Dedifferentiated amniotic fluid mesenchymal stem cell (primary cell): ENCODE measurements at regions not wholly inside any gene's neighbourhood (a gene's known extent, or its start where the extent isn't known, plus 50 kb on each side); places are given as distances from the start of the nearest gene placed in this dataset.
"Not testable (repeated sequence)": the region's sequence is repeated elsewhere in the genome, so short reads cannot be mapped to it uniquely, and the experiment has no call there.

ENCODE experiments used
- DNase-seq: peaks from one replicate; pipeline ENCODE4 v3.0.0-alpha.2; 2016; ENCODE audit errors: extremely low spot score

DNA sequence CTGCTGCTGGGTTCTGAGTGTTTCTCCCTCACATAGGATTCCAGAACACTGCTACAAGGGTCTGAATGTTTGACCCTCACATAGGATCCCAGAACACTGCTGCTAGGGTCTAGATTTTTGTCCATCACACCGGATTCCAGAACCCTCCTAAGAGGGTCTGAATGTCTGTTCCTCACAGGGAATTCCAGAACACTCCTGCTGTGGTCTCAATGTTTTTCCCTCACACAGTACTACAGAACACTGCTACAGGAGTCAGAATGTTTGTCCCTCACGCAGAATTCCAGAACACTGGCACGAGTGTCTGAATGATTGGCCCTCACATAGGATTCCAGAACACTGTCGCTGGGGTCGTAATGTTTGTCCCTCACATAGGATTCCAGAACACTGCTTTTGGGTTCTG lies 221.6 kb downstream of the FOXD4L6 start:
- DNase-seq = not testable (repeated sequence)

DNA sequence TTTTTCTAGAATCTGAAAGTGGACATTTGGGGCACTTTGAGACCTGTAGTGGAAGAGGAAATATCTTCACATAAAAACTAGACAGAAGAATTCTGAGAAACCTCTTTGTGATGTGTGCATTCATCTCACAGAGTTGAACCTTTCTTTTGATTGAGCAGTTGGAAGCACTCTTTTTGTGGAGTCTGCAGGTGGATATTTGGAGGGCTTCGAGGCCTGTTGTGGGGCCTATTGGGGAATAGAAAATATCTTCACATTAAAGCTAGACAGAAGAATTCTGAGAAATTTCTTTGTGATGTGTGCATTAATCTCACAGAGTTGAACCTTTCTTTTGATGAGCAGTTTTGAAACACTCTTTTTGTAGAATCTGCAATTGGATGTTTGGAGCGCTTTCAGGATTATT lies 236.2 kb downstream of the FOXD4L6 start:
- DNase-seq = not testable (repeated sequence)

DNA sequence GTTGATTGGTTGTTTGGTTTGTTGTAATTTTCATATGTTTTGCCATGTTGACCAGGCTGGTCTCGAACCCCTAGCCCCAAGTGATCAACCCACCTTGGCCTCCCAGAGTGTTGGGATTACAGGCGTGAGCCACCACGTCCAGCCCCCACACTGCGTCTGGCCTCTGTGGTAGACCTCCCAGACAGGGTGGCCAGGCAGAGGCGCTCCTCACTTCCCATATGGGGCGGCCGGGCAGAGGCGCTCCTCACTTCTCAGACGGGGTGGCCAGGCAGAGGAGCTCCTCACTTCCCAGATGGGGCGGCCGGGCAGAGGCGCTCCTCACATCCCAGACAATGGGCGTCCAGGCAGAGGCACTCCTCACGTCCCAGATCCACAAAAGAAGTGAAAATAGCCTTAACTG lies 242.6 kb downstream of the FOXD4L6 start:
- DNase-seq = not testable (repeated sequence)

DNA sequence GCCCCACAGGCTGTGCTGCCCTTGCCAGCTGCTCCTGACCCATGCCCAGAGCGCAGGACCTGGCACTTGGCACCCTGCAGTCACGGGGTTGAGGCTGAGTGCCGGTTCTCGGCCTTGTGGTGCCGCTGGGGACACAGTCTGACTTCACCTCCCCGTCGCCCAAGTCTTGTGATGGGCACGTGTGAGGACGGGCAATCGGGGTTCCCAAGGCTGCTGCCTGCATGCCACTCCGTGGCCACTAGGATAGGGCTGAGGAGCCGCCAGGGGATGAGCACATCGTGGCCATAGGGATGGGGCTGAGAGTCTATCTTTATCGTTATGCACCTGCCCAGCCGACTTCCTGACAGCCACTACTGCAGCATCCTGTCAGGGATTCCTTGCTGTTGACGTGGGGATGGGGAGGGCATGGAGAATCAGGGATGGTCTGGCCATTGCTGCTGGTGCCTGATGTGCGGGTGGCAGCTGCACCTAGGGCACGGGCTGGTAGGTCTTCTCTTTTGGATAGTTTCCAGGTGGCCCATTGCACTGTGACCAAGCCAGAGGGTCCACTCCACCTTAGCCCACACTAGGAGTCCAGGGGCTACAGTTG lies 243.5 kb downstream of the FOXD4L6 start:
- DNase-seq = not testable (repeated sequence)

DNA sequence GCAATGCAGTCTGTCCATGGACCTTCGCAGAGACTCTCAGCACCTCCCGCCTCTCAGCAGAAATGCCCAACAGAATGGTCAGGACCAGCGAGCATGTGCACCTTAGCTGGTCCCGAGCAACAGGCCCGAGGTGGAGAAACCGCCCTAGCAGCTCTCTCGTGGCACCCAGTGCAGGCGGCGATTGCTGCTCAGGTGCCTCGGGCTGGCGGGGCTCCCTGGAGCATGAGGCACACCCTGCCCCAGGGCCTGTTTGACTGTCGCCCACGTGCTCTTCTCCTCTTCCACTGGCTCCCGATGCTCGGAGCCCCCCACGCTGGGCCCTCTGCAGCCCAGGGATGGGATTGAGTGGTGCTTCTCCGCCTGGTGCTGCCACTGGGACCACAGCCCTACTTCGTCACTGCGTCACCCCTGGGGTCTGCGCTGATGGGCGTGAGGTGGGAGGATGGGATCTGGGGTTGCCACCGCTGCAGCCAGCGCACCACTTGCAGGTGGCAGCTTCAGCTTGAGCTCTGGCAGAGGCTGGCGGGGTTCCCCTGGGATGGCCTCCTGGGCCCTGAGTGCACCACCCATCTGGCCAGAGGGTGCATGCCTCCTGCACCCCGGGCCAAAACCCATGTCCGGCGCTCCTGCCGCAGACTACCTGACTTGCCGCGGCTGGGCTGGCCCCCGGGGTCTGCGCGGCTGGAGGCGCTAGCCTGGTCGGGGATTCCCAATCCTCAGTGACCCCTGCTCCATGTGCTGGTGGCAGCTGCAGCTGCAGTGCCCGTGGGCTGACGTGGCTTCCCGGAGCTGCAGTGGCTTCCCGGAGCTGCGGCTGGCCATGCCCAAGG lies 244.2 kb downstream of the FOXD4L6 start:
- DNase-seq = no peak

DNA sequence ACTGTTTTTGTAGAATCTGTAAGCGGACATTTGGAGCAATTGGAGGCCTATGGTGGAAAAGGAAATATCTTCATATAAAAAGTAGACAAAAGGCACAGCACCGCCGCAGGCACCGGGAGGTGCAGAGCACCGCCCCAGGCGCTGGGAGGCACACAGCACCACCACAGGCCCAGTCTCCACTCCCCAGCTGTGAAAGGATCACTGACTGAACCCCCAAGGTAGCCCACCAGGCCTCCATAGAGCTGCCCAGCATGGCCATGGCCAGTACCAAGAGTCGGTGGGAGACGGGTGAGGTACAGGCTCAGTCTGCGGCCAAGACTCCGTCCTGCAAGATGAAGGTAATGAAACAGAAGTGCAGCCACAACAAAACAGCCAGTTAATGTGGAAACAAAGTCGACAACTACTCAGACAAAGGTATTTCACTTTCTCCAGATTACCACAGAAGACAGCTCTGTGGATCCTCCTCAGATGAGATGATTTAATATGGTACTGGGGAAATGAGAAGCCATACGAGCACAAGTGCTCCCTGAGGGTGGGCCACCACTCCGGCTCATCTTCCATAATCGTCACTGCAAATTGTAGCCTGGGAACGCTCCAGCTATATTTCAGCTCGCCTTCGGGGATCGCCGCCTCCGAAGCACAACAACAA lies 244.9 kb downstream of the FOXD4L6 start:
- not testable (repeated sequence) for DNase-seq

DNA sequence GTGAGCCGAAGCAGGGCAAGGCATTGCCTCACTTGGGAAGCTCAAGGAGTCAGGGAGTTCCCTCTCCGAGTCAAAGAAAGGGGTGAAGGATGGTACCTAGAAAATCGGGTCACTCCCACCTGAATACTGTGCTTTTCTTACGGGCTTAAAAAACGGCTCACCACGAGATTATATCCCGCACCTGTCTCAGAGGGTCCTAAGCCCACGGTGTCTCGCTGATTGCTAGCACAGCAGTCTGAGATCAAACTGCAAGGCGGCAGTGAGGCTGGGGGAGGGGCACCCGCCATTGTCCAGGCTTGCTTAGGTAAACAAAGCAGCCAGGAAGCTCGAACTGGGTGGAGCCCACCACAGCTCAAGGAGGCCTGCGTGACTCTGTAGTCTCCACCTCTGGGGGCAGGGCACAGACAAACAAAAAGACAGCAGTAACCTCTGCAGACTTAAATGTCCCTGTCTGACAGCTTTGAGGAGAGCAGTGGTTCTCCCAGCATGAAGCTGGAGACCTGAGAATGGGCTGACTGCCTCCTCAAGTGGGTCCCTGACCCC lies 254.7 kb downstream of the FOXD4L6 start:
- not testable (repeated sequence) for DNase-seq

DNA sequence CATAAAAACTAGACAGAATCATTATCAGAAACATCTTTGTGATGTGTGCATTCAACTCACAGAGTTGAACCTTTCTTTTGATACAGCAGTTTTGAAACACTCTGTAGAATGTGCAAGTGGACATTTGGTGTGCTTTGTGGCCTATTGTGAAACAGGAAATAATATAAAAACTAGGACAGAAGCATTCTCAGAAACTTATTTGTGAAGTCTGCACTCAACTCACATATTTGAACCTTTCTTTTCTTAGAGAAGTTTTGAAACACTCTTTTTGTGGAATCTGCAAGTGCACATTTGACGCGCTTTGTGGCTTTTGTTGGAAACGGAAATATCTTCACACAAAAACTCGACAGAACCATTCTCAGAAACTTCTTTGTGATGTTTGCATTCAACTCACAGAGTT lies 260.0 kb downstream of the FOXD4L6 start:
- not testable (repeated sequence) for DNase-seq
